MV-4-11 (cell line): ENCODE measurements at regions not wholly inside any gene's neighbourhood (a gene's known extent, or its start where the extent isn't known, plus 50 kb on each side); places are given as distances from the start of the nearest gene placed in this dataset.
"Not testable (repeated sequence)": the region's sequence is repeated elsewhere in the genome, so short reads cannot be mapped to it uniquely, and the experiment has no call there.

ENCODE experiments used
- DNase-seq: peaks from one replicate; lab custom pipeline; 2025; lab: John Stamatoyannopoulos, UW

- DNase-seq = no peak
Measured at GRCh38 chr21:35314857-35315582, 265.9 kb upstream of the RUNX1 start.

GRCh38 chr21:35311985-35312384 is 262.9 kb upstream of the RUNX1 start:
- DNase-seq = no peak

GRCh38 chr21:35309316-35309715 is 260.2 kb upstream of the RUNX1 start:
- no peak for DNase-seq

- DNase-seq = no peak
Measured at GRCh38 chr21:35303085-35303484, 254.0 kb upstream of the RUNX1 start.

- peak; percentile 11 for DNase-seq
Measured at GRCh38 chr21:35298757-35299156, 249.7 kb upstream of the RUNX1 start.

GRCh38 chr21:35297665-35298064 is 248.6 kb upstream of the RUNX1 start:
- DNase-seq = no peak

GRCh38 chr21:35294231-35294898 is 245.3 kb upstream of the RUNX1 start:
- DNase-seq = no peak

GRCh38 chr21:35291973-35292627 is 243.0 kb upstream of the RUNX1 start:
- peak; percentile 8 for DNase-seq

GRCh38 chr21:35291034-35291433 is 241.9 kb upstream of the RUNX1 start:
- DNase-seq = no peak

- DNase-seq = no peak
Measured at GRCh38 chr21:35288238-35288637, 239.1 kb upstream of the RUNX1 start.

- no peak for DNase-seq
Measured at GRCh38 chr21:35284199-35284598, 235.1 kb upstream of the RUNX1 start.

- no peak for DNase-seq
Measured at GRCh38 chr21:35282944-35283343, 233.8 kb upstream of the RUNX1 start.

- peak; percentile 31 for DNase-seq
Measured at GRCh38 chr21:35281956-35282355, 232.9 kb upstream of the RUNX1 start.

- DNase-seq = no peak
Measured at GRCh38 chr21:35280231-35280630, 231.1 kb upstream of the RUNX1 start.

- DNase-seq = no peak
Measured at GRCh38 chr21:35275776-35276175, 226.7 kb upstream of the RUNX1 start.

- DNase-seq = no peak
Measured at GRCh38 chr21:35274923-35275322, 225.8 kb upstream of the RUNX1 start.

- no peak for DNase-seq
Measured at GRCh38 chr21:35274090-35274489, 225.0 kb upstream of the RUNX1 start.

GRCh38 chr21:35273333-35273732 is 224.2 kb upstream of the RUNX1 start:
- no peak for DNase-seq

- DNase-seq = not testable (repeated sequence)
Measured at GRCh38 chr21:35271344-35272118, 222.4 kb upstream of the RUNX1 start.

- no peak for DNase-seq
Measured at GRCh38 chr21:35268817-35269216, 219.7 kb upstream of the RUNX1 start.

- DNase-seq = no peak
Measured at GRCh38 chr21:35268261-35268660, 219.2 kb upstream of the RUNX1 start.

- DNase-seq = no peak
Measured at GRCh38 chr21:35266546-35266945, 217.4 kb upstream of the RUNX1 start.
